ENCODE measurements at regions not wholly inside any gene's neighbourhood (a gene's known extent, or its start where the extent isn't known, plus 50 kb on each side); places are given as distances from the start of the nearest gene placed in this dataset.

DNA sequence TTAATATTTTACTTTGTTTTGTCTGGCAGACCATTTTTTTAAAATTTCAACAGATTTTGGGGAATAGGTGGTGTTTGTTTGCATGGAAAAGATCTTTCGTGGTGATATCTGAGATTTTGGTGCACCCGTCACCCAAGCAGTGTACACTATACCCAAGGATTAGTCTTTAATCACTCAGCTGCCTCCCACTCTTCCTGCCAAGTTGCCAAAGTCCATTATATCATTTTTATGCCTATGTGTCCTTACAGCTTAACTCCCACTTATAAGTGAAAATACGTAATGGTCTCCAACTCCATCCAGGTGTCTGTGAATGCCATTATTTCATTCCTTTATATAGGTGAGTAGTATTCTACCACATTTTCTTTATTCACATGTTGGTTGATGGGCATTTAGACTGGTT lies 281.7 kb upstream of the GK2 start:
- no peak overlapping the region for H3K27ac ChIP-seq
- TF ChIP-seq ZFX (IDR thresholded peaks at IDR 0.05; ENCODE audit: borderline replicate concordance): no peak
- TF ChIP-seq, protein P1, sequence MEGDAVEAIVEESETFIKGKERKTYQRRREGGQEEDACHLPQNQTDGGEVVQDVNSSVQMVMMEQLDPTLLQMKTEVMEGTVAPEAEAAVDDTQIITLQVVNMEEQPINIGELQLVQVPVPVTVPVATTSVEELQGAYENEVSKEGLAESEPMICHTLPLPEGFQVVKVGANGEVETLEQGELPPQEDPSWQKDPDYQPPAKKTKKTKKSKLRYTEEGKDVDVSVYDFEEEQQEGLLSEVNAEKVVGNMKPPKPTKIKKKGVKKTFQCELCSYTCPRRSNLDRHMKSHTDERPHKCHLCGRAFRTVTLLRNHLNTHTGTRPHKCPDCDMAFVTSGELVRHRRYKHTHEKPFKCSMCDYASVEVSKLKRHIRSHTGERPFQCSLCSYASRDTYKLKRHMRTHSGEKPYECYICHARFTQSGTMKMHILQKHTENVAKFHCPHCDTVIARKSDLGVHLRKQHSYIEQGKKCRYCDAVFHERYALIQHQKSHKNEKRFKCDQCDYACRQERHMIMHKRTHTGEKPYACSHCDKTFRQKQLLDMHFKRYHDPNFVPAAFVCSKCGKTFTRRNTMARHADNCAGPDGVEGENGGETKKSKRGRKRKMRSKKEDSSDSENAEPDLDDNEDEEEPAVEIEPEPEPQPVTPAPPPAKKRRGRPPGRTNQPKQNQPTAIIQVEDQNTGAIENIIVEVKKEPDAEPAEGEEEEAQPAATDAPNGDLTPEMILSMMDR (IDR thresholded peaks at IDR 0.05): no peak

DNA sequence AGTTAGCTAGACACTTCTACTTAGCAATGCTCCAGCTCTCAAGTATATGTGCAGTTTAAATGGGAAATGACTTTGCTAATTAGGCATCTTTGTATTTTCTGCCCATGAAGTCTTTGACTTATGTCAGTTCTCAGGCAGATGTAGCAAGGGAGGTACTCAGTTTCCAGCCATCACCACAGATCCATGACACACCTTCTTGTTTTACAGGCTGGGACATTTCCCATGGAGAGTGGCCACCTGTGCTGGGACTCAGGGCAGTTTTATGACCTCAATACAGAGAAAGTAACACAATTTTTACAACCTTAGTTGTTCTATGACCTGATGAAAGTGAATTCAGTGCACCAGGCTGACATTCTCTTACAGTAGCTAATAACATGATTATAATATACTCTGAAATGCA lies 280.7 kb upstream of the GK2 start:
- H3K27ac ChIP-seq: no peak overlapping the region
- TF ChIP-seq, protein P1 (IDR thresholded peaks at IDR 0.05): no peak
- TF ChIP-seq ZFX (IDR thresholded peaks at IDR 0.05; ENCODE audit: borderline replicate concordance): no peak

DNA sequence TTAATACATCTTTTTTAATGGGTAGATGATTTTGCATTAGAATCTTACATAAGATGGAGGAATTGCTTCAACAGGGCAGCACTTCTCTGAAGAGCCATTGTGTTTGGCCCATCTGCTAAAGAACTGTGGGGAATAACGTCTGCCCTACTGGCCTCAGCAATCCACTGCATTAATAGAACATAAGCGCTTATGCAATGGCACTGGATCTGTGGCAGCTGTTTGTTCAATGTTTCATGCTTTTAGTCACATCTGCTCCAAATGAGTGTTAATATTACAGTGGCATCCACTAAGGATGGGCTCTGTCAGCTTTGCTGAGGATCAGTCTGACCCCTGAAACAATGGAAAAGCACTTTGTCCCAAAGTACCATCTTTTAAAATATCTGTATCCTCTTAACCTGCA lies 279.0 kb upstream of the GK2 start:
- TF ChIP-seq, protein P1 (IDR thresholded peaks at IDR 0.05): no peak
- no peak for TF ChIP-seq ZFX (IDR thresholded peaks at IDR 0.05; ENCODE audit: borderline replicate concordance)
- no peak overlapping the region for H3K27ac ChIP-seq

DNA sequence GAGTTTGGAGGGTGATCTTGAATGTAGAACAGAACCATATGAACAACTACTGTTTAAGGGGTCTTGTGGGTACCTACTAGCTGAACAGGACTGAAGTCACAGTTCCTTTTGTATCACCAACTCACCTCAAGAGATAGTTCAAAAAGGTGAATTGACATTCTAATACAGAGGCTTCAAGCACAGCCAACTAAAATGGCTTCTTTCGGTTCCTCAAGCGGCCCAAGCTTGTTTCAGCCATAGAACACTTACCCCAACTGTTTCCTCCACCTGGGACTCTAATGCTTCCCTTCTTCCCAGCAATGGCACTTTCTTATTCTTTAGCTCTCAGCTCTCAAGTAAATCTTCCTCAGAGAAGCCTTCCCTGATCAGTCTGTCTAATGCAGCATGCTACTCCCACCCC lies 277.5 kb upstream of the GK2 start:
- no peak for TF ChIP-seq ZFX (IDR thresholded peaks at IDR 0.05; ENCODE audit: borderline replicate concordance)

DNA sequence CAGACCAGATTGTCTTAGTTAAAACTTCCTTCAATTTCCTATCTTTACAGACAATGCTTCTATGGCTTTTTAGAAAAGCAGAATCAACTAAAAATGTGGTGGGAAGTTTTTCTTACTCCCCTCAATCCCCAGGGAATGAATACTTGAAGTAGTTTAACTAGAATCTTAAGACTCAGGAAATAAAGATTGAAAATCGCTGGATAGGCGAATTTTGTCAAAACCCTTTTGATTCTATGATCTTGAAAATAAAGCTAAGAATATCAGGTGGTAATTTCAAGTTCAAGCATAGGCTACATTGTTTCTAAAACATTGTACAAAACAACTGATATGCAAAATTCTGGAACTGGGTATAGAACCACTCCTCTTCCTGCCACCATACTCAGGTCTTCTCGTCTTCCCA lies 276.5 kb upstream of the GK2 start:
- H3K27ac ChIP-seq: no peak overlapping the region
- TF ChIP-seq ZFX (IDR thresholded peaks at IDR 0.05; ENCODE audit: borderline replicate concordance): no peak
- TF ChIP-seq, protein P1 (IDR thresholded peaks at IDR 0.05): no peak

More for the DNA sequence above, 277.5 kb upstream of the GK2 start:
- H3K27ac ChIP-seq: no peak overlapping the region

DNA sequence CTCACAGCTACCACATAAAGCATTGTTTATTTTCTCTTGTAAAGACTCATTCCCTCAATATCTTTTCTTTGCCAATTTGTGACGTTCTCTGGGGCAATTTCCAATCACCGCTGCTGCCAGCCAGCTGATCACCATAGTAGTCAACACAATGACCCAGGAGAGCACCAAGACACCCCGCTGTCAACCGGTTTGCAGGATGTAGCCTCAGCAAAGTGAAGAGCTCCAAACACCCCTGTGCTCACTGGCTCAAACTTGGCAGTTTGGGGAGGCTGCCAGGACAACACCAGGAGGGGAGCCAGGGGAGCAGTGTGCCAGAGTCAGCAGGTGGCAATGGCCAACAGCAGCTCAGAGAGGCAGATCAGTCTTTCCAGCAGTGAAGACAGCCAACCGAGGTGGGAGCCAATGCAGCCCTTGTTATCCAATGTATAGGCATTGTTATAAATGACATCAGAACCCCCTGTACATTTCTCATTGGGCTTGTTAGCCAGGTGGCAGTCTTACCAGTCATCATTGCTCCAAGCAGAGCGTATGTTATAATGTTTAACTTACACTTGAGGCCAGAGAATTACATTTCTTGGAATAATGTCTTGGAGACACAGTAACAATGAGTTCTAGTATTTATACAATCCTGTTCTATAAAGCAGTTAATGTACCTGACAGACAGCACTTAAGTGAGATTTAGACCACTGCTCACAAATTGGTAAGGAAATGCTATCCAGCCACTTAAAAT lies 274.9 kb upstream of the GK2 start:
- TF ChIP-seq, protein P1 (IDR thresholded peaks at IDR 0.05): no peak
- TF ChIP-seq ZFX (IDR thresholded peaks at IDR 0.05; ENCODE audit: borderline replicate concordance): no peak

DNA sequence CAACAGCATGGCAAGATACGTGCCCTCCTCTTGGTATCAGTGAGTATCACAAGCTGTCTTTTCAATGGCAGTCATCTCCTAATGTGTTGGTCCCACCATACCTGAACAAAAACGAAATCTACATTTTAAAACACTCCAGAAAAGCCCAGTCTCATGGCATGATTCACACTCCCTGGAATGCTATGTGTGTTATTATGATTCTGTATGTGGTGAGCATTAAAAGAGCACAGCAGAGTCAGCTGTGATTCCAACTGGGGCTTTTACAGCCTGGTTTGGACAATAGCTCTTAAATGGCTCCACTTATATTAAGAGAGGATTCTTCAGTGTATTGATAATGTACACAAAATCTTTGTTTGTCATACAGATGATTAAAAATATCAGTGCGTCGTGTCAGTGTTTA lies 274.1 kb upstream of the GK2 start:
- no peak overlapping the region for H3K27ac ChIP-seq
- TF ChIP-seq, protein P1 (IDR thresholded peaks at IDR 0.05): no peak
- no peak for TF ChIP-seq ZFX (IDR thresholded peaks at IDR 0.05; ENCODE audit: borderline replicate concordance)

More for the DNA sequence above, 274.9 kb upstream of the GK2 start:
- no peak overlapping the region for H3K27ac ChIP-seq

DNA sequence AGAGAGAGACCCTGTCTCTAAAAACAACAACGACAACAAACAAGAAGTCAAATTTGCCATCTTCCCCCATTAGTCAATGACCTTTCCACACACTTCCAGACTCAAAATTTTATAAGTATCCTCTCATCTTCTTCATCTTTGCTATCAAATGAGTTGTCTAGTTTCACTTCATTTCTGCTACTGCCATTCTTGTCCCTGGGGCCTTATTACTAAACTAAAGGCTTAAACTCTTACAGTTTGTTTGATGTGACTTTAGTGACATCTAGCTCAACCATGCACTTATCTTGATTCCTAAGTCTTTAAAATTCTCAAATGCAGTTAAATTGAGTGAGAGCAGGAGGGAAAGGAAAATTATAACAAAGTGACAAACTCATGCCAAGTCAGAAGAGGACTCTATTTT lies 271.8 kb upstream of the GK2 start:
- TF ChIP-seq, protein P1 (IDR thresholded peaks at IDR 0.05): no peak
- TF ChIP-seq ZFX (IDR thresholded peaks at IDR 0.05; ENCODE audit: borderline replicate concordance): no peak
- H3K27ac ChIP-seq: no peak overlapping the region
